Thoracic aorta (tissue), 2 donors: ENCODE measurements at regions not wholly inside any gene's neighbourhood (a gene's known extent, or its start where the extent isn't known, plus 50 kb on each side); places are given as distances from the start of the nearest gene placed in this dataset.

Source experiments
- ATAC-seq: fragments of 150-250 bp; one replicate; pipeline ENCODE4 v1.8.0; 2017; ENCODE audit warnings: low read depth; ENCODE audit not compliant: insufficient number of reproducible peaks, low FRiP score
- DNase-seq: peaks from one replicate; pipeline ENCODE4 v3.0.0-alpha.2; 2020; ENCODE audit warnings: low spot score
- H3K27ac ChIP-seq, 2 donors: fragments of 200-600 bp; sonication (generic); 1 replicate in 1 of 2; 2 replicates in 1 of 2; pipeline ENCODE4 v1.5.1; 2016; ENCODE audit warnings: mild to moderate bottlenecking in 2 of 2, moderate library complexity in 2 of 2
- H3K27me3 ChIP-seq: fragments of 200-600 bp; sonication (generic); replicated peaks from 2 replicates; pipeline ENCODE4 v1.6.0; 2016; ENCODE audit warnings: mild to moderate bottlenecking; ENCODE audit not compliant: insufficient read depth
- H3K36me3 ChIP-seq: fragments of 200-600 bp; sonication (generic); one replicate; pipeline ENCODE4 v1.5.1; 2016
- H3K4me1 ChIP-seq, 2 donors: fragments of 200-600 bp; sonication (generic); 1 replicate in 1 of 2; 2 replicates in 1 of 2; pipeline versions ENCODE4 v1.5.1 to v1.6.0; 2016; ENCODE audit warnings: low read depth in 2 of 2, mild to moderate bottlenecking in 1 of 2; ENCODE audit not compliant: control insufficient read depth in 1 of 2
- H3K4me3 ChIP-seq: fragments of 200-600 bp; sonication (generic); 2 replicates; pipeline ENCODE4 v1.5.1; 2016; ENCODE audit warnings: mild to moderate bottlenecking
- H3K9me3 ChIP-seq: fragments of 200-600 bp; sonication (generic); 2 replicates; pipeline ENCODE4 v1.5.1; 2016
- CTCF ChIP-seq: fragments of 200-600 bp; sonication (generic); IDR thresholded peaks from one replicate; pipeline ENCODE4 v1.5.1; 2019; ENCODE audit warnings: antibody characterized with exemption

- DNase-seq (no peak), ATAC-seq (no peak)
- Histone ChIP-seq H3K27ac (no peak overlapping the region), H3K9me3 (no peaks in the 10 kb centered on the region), H3K36me3 (no peaks in the 10 kb centered on the region), H3K4me3 (no peak overlapping the region), H3K27me3 (no peaks in the 10 kb centered on the region), H3K4me1 (no peaks in the 10 kb centered on the region)
- no peak for TF ChIP-seq CTCF
Measured at GRCh38 chr4:1533501-1534064, 127.3 kb upstream of the NKX1-1 start.

GRCh38 chr4:1532549-1533395, 126.5 kb upstream of the NKX1-1 start:
- H3K27me3 ChIP-seq: no peaks in the 10 kb centered on the region
- no peaks in the 10 kb centered on the region for H3K36me3 ChIP-seq
- TF ChIP-seq CTCF: no peak
- H3K27ac ChIP-seq: no peak overlapping the region
- DNase-seq (no peak), ATAC-seq (no peak)
- H3K4me3 ChIP-seq: no peak overlapping the region
- no peaks in the 10 kb centered on the region for H3K4me1 ChIP-seq
- no peaks in the 10 kb centered on the region for H3K9me3 ChIP-seq

GRCh38 chr4:1531683-1532548, 125.7 kb upstream of the NKX1-1 start:
- Histone ChIP-seq H3K27ac (no peak overlapping the region), H3K4me3 (no peak overlapping the region), H3K27me3 (no peaks in the 10 kb centered on the region), H3K9me3 (no peaks in the 10 kb centered on the region), H3K36me3 (no peaks in the 10 kb centered on the region), H3K4me1 (no peaks in the 10 kb centered on the region)
- ATAC-seq (no peak), DNase-seq (no peak)
- TF ChIP-seq CTCF: no peak

GRCh38 chr4:1530356-1530755, 124.1 kb upstream of the NKX1-1 start:
- TF ChIP-seq CTCF: no peak
- Histone ChIP-seq H3K27me3 (no peaks in the 10 kb centered on the region), H3K4me3 (no peak overlapping the region), H3K36me3 (no peaks in the 10 kb centered on the region), H3K9me3 (peaks cover 2% of the 10 kb centered on the region), H3K27ac (no peak overlapping the region), H3K4me1 (no peaks in the 10 kb centered on the region)
- no peak for DNase-seq
- no peak for ATAC-seq

GRCh38 chr4:1524761-1525160, 118.5 kb upstream of the NKX1-1 start:
- peaks cover 6% of the 10 kb centered on the region for H3K27me3 ChIP-seq
- no peak for ATAC-seq
- DNase-seq: no peak
- H3K4me1 ChIP-seq: no peaks in the 10 kb centered on the region
- TF ChIP-seq CTCF: no peak
- H3K27ac ChIP-seq: no peak overlapping the region
- H3K36me3 ChIP-seq: no peaks in the 10 kb centered on the region
- H3K4me3 ChIP-seq: no peak overlapping the region
- peaks cover 6% of the 10 kb centered on the region for H3K9me3 ChIP-seq
